Activated CD8-positive, alpha-beta T cell treated with anti-CD3 and anti-CD28 coated beads for 36 hours (primary cell): ENCODE measurements at regions not wholly inside any gene's neighbourhood (a gene's known extent, or its start where the extent isn't known, plus 50 kb on each side); places are given as distances from the start of the nearest gene placed in this dataset.

Experiments used
- ATAC-seq: fragments of 200-7000 bp; cut with Tn5 transposase; one replicate; pipeline ENCODE4 v1.10.0; 2021; ENCODE audit warnings: mild to moderate bottlenecking, moderate library complexity
- CTCF ChIA-PET: fragments of 350-600 bp; sonication (Branson Sonifier 250); formaldehyde crosslinking; loops from one replicate; lab custom pipeline; 2021; ENCODE audit warnings: antibody characterized with exemption; lab: Charles Lee
- POLR2A ChIA-PET: fragments of 350-600 bp; sonication (Branson Sonifier 250); formaldehyde crosslinking; loops from one replicate; lab custom pipeline; 2021; ENCODE audit warnings: antibody characterized with exemption; lab: Charles Lee
- DNase-seq: peaks from one replicate; pipeline ENCODE4 v3.0.0-alpha.2; 2020
- H3K27ac Mint-ChIP-seq: one replicate; pipeline ENCODE4 v1.8.0; 2021; ENCODE audit warnings: mild to moderate bottlenecking, mixed read lengths
- H3K27me3 Mint-ChIP-seq: one replicate; pipeline ENCODE4 v1.8.0; 2021; ENCODE audit warnings: mixed read lengths
- H3K36me3 Mint-ChIP-seq: one replicate; pipeline ENCODE4 v1.8.0; 2021; ENCODE audit warnings: low read depth, mixed read lengths
- H3K4me1 Mint-ChIP-seq: one replicate; pipeline ENCODE4 v1.8.0; 2021; ENCODE audit warnings: low read depth, mixed read lengths
- H3K4me3 Mint-ChIP-seq: one replicate; pipeline ENCODE4 v1.8.0; 2021; ENCODE audit warnings: mild to moderate bottlenecking, moderate library complexity, mixed read lengths
- H3K9me3 Mint-ChIP-seq: one replicate; pipeline ENCODE4 v1.8.0; 2021; ENCODE audit warnings: mixed read lengths
- CTCF ChIP-seq: fragments of 200-600 bp; IDR thresholded peaks from one replicate; pipeline ENCODE4 v1.8.0; 2022; ENCODE audit warnings: antibody characterized with exemption, mild to moderate bottlenecking
- intact Hi-C: fragments of 100-400 bp; cut with micrococcal nuclease; formaldehyde crosslinking; loops from one replicate; pipeline ENCODE4 v1.10.0; 2022

- ATAC-seq (no peak), DNase-seq (no peak)
- no peaks in the 10 kb centered on the region for H3K4me1 Mint-ChIP-seq
- intact Hi-C loops: no loop called here
- POLR2A ChIA-PET: no interaction called here
- H3K27me3 Mint-ChIP-seq: no peaks in the 10 kb centered on the region
- H3K9me3 Mint-ChIP-seq: no peaks in the 10 kb centered on the region
- TF ChIP-seq CTCF: no peak
- no peak overlapping the region for H3K4me3 Mint-ChIP-seq
- no peaks in the 10 kb centered on the region for H3K36me3 Mint-ChIP-seq
- no peak overlapping the region for H3K27ac Mint-ChIP-seq
- CTCF ChIA-PET: no interaction called here
Measured at GRCh38 chr2:15996536-15997423, 56.4 kb downstream of the MYCN start.
